ENCODE measurements at regions not wholly inside any gene's neighbourhood (a gene's known extent, or its start where the extent isn't known, plus 50 kb on each side); places are given as distances from the start of the nearest gene placed in this dataset.

DNA sequence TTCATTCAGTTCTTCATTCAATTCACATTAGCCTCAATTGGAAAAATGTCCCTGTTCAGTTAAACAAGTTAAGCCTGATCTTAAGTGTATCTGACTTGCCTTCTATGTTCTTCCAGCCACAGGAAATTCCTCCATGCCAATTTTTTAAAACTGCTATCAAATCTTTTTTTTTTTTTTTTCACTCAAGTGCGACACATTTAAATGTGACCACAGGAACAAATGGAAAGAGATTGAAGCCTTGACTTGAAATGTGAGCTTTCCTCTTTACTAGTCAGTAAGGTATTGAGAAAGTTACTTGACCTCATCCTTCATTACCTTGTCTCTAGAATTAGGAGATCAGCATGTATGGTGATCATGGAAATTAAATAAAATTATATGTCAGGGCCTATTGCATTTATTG lies 165.1 kb downstream of the SLIT2 start:
- Histone ChIP-seq H3K36me3 (ENCODE audit: control insufficient read depth, insufficient read depth, low read length) (no peaks in the 10 kb centered on the region), H3K4me1 (ENCODE audit: control insufficient read depth, insufficient read depth, low read length) (no peaks in the 10 kb centered on the region), H3K4me3 (ENCODE audit: low read length) (no peak overlapping the region), H3K9ac (ENCODE audit: low read length) (no peak overlapping the region), H3K9me3 (ENCODE audit: control insufficient read depth, low read length) (no peaks in the 10 kb centered on the region), H3K27me3 (ENCODE audit: control insufficient read depth, insufficient read depth, low read length) (no peaks in the 10 kb centered on the region)

DNA sequence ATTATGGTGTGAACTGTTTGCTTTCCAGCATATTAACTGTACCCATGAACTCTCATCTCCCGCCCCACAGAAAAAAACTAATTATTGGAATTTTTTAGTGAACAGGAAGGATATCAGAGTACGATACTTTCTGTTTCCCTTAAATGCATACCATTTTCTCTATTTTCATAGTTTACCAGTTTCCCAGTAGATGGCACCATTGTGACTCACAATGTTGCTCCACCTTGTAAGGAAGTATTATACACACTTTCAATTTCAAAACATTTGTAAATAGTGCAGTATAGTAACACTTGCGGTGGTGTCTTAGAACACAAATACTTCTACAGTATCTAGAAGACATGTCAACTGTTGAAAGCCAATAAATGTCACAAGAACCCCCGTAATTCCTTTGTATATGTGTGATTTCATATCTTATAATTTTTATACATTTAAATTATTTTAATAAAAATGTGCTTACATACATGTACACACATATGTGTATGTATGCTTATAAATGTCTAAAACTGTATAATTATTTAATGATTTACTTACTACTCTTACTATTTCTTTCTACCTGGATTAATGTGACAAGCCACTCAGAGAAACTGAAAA lies 167.3 kb downstream of the SLIT2 start:
- Histone ChIP-seq H3K4me3 (ENCODE audit: low read length) (no peak overlapping the region), H3K9ac (ENCODE audit: low read length) (peak overlapping the region; percentile 36)

GRCh38 chr4:20420916-20421602 lies 169.4 kb downstream of the SLIT2 start:
- Histone ChIP-seq H3K9me3 (ENCODE audit: control insufficient read depth, low read length) (no peaks in the 10 kb centered on the region), H3K4me3 (ENCODE audit: low read length) (no peak overlapping the region), H3K9ac (ENCODE audit: low read length) (no peak overlapping the region)

More for the DNA sequence above, 167.3 kb downstream of the SLIT2 start:
- Histone ChIP-seq H3K36me3 (ENCODE audit: control insufficient read depth, insufficient read depth, low read length) (no peaks in the 10 kb centered on the region), H3K9me3 (ENCODE audit: control insufficient read depth, low read length) (no peaks in the 10 kb centered on the region), H3K27me3 (ENCODE audit: control insufficient read depth, insufficient read depth, low read length) (no peaks in the 10 kb centered on the region), H3K4me1 (ENCODE audit: control insufficient read depth, insufficient read depth, low read length) (no peaks in the 10 kb centered on the region)

DNA sequence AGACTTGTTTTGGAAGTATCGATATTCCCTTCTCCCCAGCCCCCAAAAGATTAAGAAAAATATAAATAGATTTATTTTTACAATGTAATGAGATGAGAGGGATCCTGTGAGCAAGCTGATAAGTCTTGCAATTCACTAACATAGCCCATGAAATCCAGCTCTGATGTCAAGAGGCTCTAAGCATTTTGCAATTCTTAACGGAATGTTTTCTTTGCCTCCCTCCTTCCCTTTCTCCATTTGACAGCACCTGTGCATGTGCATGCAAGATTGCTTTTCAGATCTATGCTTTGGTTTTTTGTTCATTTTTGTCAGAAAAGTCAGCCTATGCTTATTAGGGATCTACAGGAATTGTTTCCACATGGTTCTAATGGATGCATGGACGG lies 169.9 kb downstream of the SLIT2 start:
- H3K4me3 ChIP-seq (ENCODE audit: low read length) = no peak overlapping the region
- no peaks in the 10 kb centered on the region for H3K9me3 ChIP-seq (ENCODE audit: control insufficient read depth, low read length)
- no peaks in the 10 kb centered on the region for H3K4me1 ChIP-seq (ENCODE audit: control insufficient read depth, insufficient read depth, low read length)
- no peaks in the 10 kb centered on the region for H3K36me3 ChIP-seq (ENCODE audit: control insufficient read depth, insufficient read depth, low read length)
- no peaks in the 10 kb centered on the region for H3K27me3 ChIP-seq (ENCODE audit: control insufficient read depth, insufficient read depth, low read length)
- no peak overlapping the region for H3K9ac ChIP-seq (ENCODE audit: low read length)

More at GRCh38 chr4:20420916-20421602, 169.4 kb downstream of the SLIT2 start:
- Histone ChIP-seq H3K36me3 (ENCODE audit: control insufficient read depth, insufficient read depth, low read length) (no peaks in the 10 kb centered on the region), H3K27me3 (ENCODE audit: control insufficient read depth, insufficient read depth, low read length) (no peaks in the 10 kb centered on the region), H3K4me1 (ENCODE audit: control insufficient read depth, insufficient read depth, low read length) (no peaks in the 10 kb centered on the region)

GRCh38 chr4:20422398-20422797 lies 170.7 kb downstream of the SLIT2 start:
- Histone ChIP-seq H3K9me3 (ENCODE audit: control insufficient read depth, low read length) (no peaks in the 10 kb centered on the region), H3K27me3 (ENCODE audit: control insufficient read depth, insufficient read depth, low read length) (no peaks in the 10 kb centered on the region), H3K4me3 (ENCODE audit: low read length) (no peak overlapping the region), H3K4me1 (ENCODE audit: control insufficient read depth, insufficient read depth, low read length) (no peaks in the 10 kb centered on the region), H3K9ac (ENCODE audit: low read length) (no peak overlapping the region), H3K36me3 (ENCODE audit: control insufficient read depth, insufficient read depth, low read length) (no peaks in the 10 kb centered on the region)

DNA sequence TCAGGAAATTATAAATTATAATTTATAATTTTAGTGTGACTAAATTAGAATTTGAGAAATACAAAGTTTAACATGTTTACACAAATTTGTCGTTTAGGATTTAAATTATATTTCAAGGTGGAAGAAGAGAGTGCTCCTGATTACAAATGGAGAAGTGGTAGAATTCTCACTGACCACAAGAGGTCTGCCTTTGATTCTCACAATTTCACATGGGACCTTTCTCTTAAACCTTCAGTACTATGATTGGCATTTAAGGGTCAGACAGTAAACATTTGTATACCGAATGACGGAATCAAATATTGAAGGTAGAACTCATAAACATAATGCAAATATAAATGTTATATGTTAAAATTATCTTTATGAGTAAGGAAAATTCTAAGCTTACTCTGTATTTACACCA lies 171.7 kb downstream of the SLIT2 start:
- Histone ChIP-seq H3K4me1 (ENCODE audit: control insufficient read depth, insufficient read depth, low read length) (no peaks in the 10 kb centered on the region), H3K27me3 (ENCODE audit: control insufficient read depth, insufficient read depth, low read length) (no peaks in the 10 kb centered on the region), H3K9ac (ENCODE audit: low read length) (no peak overlapping the region), H3K4me3 (ENCODE audit: low read length) (no peak overlapping the region), H3K9me3 (ENCODE audit: control insufficient read depth, low read length) (no peaks in the 10 kb centered on the region), H3K36me3 (ENCODE audit: control insufficient read depth, insufficient read depth, low read length) (no peaks in the 10 kb centered on the region)

DNA sequence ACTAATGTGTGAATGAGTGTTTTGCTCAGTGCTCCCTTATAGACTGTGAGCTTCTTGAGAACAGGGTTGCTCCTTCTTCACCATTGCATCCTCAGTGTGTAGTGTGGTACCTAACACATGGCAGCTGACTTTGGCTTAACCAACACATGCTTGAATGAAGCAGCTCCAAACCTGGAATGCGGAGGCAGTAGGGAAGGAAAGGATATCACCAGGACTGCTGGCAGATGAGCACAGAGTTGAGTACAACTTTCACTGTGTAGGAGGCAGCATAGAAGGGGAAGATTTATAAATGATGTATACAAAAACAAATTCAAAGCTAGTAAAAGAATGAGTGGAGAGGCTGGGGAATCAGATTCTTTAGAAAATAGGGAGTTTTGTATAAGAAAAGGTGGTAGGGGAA lies 174.3 kb downstream of the SLIT2 start:
- no peaks in the 10 kb centered on the region for H3K36me3 ChIP-seq (ENCODE audit: control insufficient read depth, insufficient read depth, low read length)
- H3K4me1 ChIP-seq (ENCODE audit: control insufficient read depth, insufficient read depth, low read length) = no peaks in the 10 kb centered on the region
- no peaks in the 10 kb centered on the region for H3K9me3 ChIP-seq (ENCODE audit: control insufficient read depth, low read length)
- no peak overlapping the region for H3K4me3 ChIP-seq (ENCODE audit: low read length)
- no peak overlapping the region for H3K9ac ChIP-seq (ENCODE audit: low read length)
- no peaks in the 10 kb centered on the region for H3K27me3 ChIP-seq (ENCODE audit: control insufficient read depth, insufficient read depth, low read length)

GRCh38 chr4:20428436-20429160 lies 176.9 kb downstream of the SLIT2 start:
- H3K36me3 ChIP-seq (ENCODE audit: control insufficient read depth, insufficient read depth, low read length) = no peaks in the 10 kb centered on the region
- H3K27me3 ChIP-seq (ENCODE audit: control insufficient read depth, insufficient read depth, low read length) = no peaks in the 10 kb centered on the region
- no peak overlapping the region for H3K4me3 ChIP-seq (ENCODE audit: low read length)
- no peak overlapping the region for H3K9ac ChIP-seq (ENCODE audit: low read length)
- no peaks in the 10 kb centered on the region for H3K4me1 ChIP-seq (ENCODE audit: control insufficient read depth, insufficient read depth, low read length)
- no peaks in the 10 kb centered on the region for H3K9me3 ChIP-seq (ENCODE audit: control insufficient read depth, low read length)

GRCh38 chr4:20430259-20430941 lies 178.7 kb downstream of the SLIT2 start:
- Histone ChIP-seq H3K4me3 (ENCODE audit: low read length) (no peak overlapping the region), H3K4me1 (ENCODE audit: control insufficient read depth, insufficient read depth, low read length) (no peaks in the 10 kb centered on the region), H3K9me3 (ENCODE audit: control insufficient read depth, low read length) (no peaks in the 10 kb centered on the region), H3K9ac (ENCODE audit: low read length) (no peak overlapping the region), H3K36me3 (ENCODE audit: control insufficient read depth, insufficient read depth, low read length) (no peaks in the 10 kb centered on the region), H3K27me3 (ENCODE audit: control insufficient read depth, insufficient read depth, low read length) (no peaks in the 10 kb centered on the region)

DNA sequence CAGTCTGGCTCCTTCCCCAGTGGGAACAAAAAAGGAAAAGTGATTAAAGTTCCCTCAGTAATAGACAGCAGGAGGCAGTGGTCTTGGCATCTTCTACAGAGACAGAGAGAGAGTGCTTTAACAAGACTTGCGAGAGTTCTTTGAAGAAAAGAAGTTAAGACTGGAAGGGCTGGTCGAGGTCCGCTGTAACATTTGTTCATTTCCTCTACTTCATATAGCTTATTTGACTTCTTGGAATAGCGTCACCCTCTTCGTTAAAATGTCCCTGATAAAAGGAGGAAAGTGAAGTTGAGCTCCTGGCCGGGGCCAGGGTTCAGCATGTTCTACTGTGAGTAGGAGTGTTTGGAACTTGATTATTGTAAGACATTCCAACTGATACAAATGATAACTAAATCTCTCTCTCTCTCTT lies 179.8 kb downstream of the SLIT2 start:
- Histone ChIP-seq H3K9me3 (ENCODE audit: control insufficient read depth, low read length) (no peaks in the 10 kb centered on the region), H3K27me3 (ENCODE audit: control insufficient read depth, insufficient read depth, low read length) (no peaks in the 10 kb centered on the region), H3K4me1 (ENCODE audit: control insufficient read depth, insufficient read depth, low read length) (no peaks in the 10 kb centered on the region), H3K36me3 (ENCODE audit: control insufficient read depth, insufficient read depth, low read length) (no peaks in the 10 kb centered on the region), H3K9ac (ENCODE audit: low read length) (no peak overlapping the region), H3K4me3 (ENCODE audit: low read length) (no peak overlapping the region)

DNA sequence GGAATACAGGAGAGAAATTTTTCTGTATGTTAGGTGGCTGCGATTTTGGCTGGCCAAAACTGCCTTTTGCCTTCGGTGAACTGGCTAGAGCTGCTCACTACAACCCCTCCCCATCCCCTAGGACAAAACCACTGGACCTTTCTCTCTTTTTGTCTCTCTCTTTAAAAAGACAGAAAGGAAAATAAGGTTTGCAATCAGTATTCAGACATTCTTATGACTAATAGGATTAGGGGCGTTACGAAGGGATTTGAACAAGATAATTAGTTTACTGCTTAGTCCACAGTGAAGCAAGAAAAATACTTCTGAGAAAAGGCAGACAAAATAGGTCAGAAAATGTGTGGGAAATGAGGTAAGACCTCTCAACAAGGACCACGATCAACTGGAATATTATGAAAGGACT lies 180.4 kb downstream of the SLIT2 start:
- Histone ChIP-seq H3K9me3 (ENCODE audit: control insufficient read depth, low read length) (no peaks in the 10 kb centered on the region), H3K27me3 (ENCODE audit: control insufficient read depth, insufficient read depth, low read length) (no peaks in the 10 kb centered on the region), H3K9ac (ENCODE audit: low read length) (no peak overlapping the region), H3K4me1 (ENCODE audit: control insufficient read depth, insufficient read depth, low read length) (no peaks in the 10 kb centered on the region), H3K4me3 (ENCODE audit: low read length) (no peak overlapping the region), H3K36me3 (ENCODE audit: control insufficient read depth, insufficient read depth, low read length) (no peaks in the 10 kb centered on the region)

Measured in mucosa of stomach (tissue), 1 donor.